Upper lobe of right lung (tissue), 1 donor: ENCODE measurements at regions not wholly inside any gene's neighbourhood (a gene's known extent, or its start where the extent isn't known, plus 50 kb on each side); places are given as distances from the start of the nearest gene placed in this dataset.
"Not testable (repeated sequence)": the region's sequence is repeated elsewhere in the genome, so short reads cannot be mapped to it uniquely, and the experiment has no call there.

Experiments used
- ATAC-seq: fragments of 200-7000 bp; cut with Tn5 transposase; one replicate; pipeline ENCODE4 v1.9.1; 2020; ENCODE audit warnings: mild to moderate bottlenecking, moderate library complexity
- DNase-seq: peaks from one replicate; pipeline ENCODE4 v3.0.0-alpha.2; 2020
- H3K27ac ChIP-seq: fragments of 200-600 bp; one replicate; pipeline ENCODE4 v1.8.0; 2022
- H3K27me3 ChIP-seq: fragments of 200-600 bp; one replicate; pipeline ENCODE4 v1.8.0; 2022; ENCODE audit warnings: mild to moderate bottlenecking
- H3K36me3 ChIP-seq: fragments of 200-600 bp; one replicate; pipeline ENCODE4 v1.8.0; 2022
- H3K4me1 ChIP-seq: fragments of 200-600 bp; one replicate; pipeline ENCODE4 v1.8.0; 2022
- H3K4me3 ChIP-seq: fragments of 200-600 bp; one replicate; pipeline ENCODE4 v1.8.0; 2022; ENCODE audit warnings: mild to moderate bottlenecking
- H3K9me3 ChIP-seq: fragments of 200-600 bp; one replicate; pipeline ENCODE4 v1.8.0; 2022
- CTCF ChIP-seq: fragments of 200-600 bp; IDR thresholded peaks from one replicate; pipeline ENCODE4 v1.8.0; 2022; ENCODE audit warnings: antibody characterized with exemption
- intact Hi-C: fragments of 100-400 bp; cut with DNase I; formaldehyde crosslinking; loops from one replicate; pipeline ENCODE4 v1.11.0; 2022
- donor health status: DM: no; HTN: yes; CAD: no; lungs with severe emphysema.

- Histone ChIP-seq H3K4me1 (no peaks in the 10 kb centered on the region), H3K27ac (no peak overlapping the region), H3K4me3 (no peak overlapping the region), H3K36me3 (no peaks in the 10 kb centered on the region), H3K27me3 (no peaks in the 10 kb centered on the region), H3K9me3 (no peaks in the 10 kb centered on the region)
- DNase-seq, result no peak
- TF ChIP-seq CTCF, result no peak
- intact Hi-C loops, result no loop called here
- no peak for ATAC-seq
Measured at GRCh38 chr18:71221405-71221804, 932.6 kb downstream of the SOCS6 start.

- H3K9me3 ChIP-seq, H3K27me3 ChIP-seq, H3K36me3 ChIP-seq, H3K4me3 ChIP-seq, H3K27ac ChIP-seq, DNase-seq, H3K4me1 ChIP-seq, intact Hi-C loops, ATAC-seq: not testable (repeated sequence)
Measured at GRCh38 chr18:71212739-71213138, 923.9 kb downstream of the SOCS6 start.

- no peak overlapping the region for H3K4me3 ChIP-seq
- no peaks in the 10 kb centered on the region for H3K9me3 ChIP-seq
- intact Hi-C loops, result no loop called here
- H3K36me3 ChIP-seq, result no peaks in the 10 kb centered on the region
- H3K27me3 ChIP-seq, result no peaks in the 10 kb centered on the region
- no peaks in the 10 kb centered on the region for H3K4me1 ChIP-seq
- ATAC-seq, result no peak
- no peak for DNase-seq
- H3K27ac ChIP-seq, result no peak overlapping the region
- TF ChIP-seq CTCF, result no peak
Measured at GRCh38 chr18:71212222-71212621, 923.4 kb downstream of the SOCS6 start.

- no peak for TF ChIP-seq CTCF
- no peaks in the 10 kb centered on the region for H3K4me1 ChIP-seq
- H3K9me3 ChIP-seq, result no peaks in the 10 kb centered on the region
- DNase-seq (no peak), ATAC-seq (no peak)
- intact Hi-C loops, result no loop called here
- no peak overlapping the region for H3K4me3 ChIP-seq
- H3K27me3 ChIP-seq, result no peaks in the 10 kb centered on the region
- no peaks in the 10 kb centered on the region for H3K36me3 ChIP-seq
- no peak overlapping the region for H3K27ac ChIP-seq
Measured at GRCh38 chr18:71209944-71210343, 921.1 kb downstream of the SOCS6 start.

GRCh38 chr18:71194438-71194837 is 905.6 kb downstream of the SOCS6 start:
- no peak overlapping the region for H3K4me3 ChIP-seq
- H3K4me1 ChIP-seq, result no peaks in the 10 kb centered on the region
- no peaks in the 10 kb centered on the region for H3K9me3 ChIP-seq
- H3K36me3 ChIP-seq, result no peaks in the 10 kb centered on the region
- H3K27me3 ChIP-seq, result no peaks in the 10 kb centered on the region
- ATAC-seq, result no peak
- TF ChIP-seq CTCF, result no peak
- H3K27ac ChIP-seq, result no peak overlapping the region
- intact Hi-C loops, result no loop called here
- DNase-seq, result no peak

- no peaks in the 10 kb centered on the region for H3K27me3 ChIP-seq
- no peaks in the 10 kb centered on the region for H3K36me3 ChIP-seq
- H3K27ac ChIP-seq, result no peak overlapping the region
- no peak overlapping the region for H3K4me3 ChIP-seq
- no peak for TF ChIP-seq CTCF
- DNase-seq, result no peak
- no peak for ATAC-seq
- H3K4me1 ChIP-seq, result no peaks in the 10 kb centered on the region
- intact Hi-C loops, result no loop called here
- H3K9me3 ChIP-seq, result no peaks in the 10 kb centered on the region
Measured at GRCh38 chr18:71189581-71189980, 900.7 kb downstream of the SOCS6 start.
